Ishikawa (cell line): ENCODE measurements at regions not wholly inside any gene's neighbourhood (a gene's known extent, or its start where the extent isn't known, plus 50 kb on each side); places are given as distances from the start of the nearest gene placed in this dataset.

ENCODE experiments used
- CEBPB ChIP-seq: IDR thresholded peaks from 2 replicates; pipeline ENCODE4 v1.6.1; 2012
- EGR1 ChIP-seq: IDR thresholded peaks from 2 replicates; pipeline ENCODE4 v1.6.1; 2012
- EP300 ChIP-seq: IDR thresholded peaks from 2 replicates; pipeline ENCODE4 v1.6.1; 2012; ENCODE audit warnings: borderline replicate concordance
- FOXM1 ChIP-seq: IDR thresholded peaks from 2 replicates; pipeline ENCODE4 v1.6.1; 2012; ENCODE audit warnings: low read depth, borderline replicate concordance
- NFIC ChIP-seq: IDR thresholded peaks from 2 replicates; pipeline ENCODE4 v1.6.1; 2012
- TAF1 ChIP-seq: IDR thresholded peaks from 2 replicates; pipeline ENCODE4 v1.6.1; 2012; ENCODE audit warnings: low read depth, mild to moderate bottlenecking
- TCF12 ChIP-seq: IDR thresholded peaks from 2 replicates; pipeline ENCODE4 v1.6.1; 2012; ENCODE audit warnings: low read depth
- TF ChIP-seq, protein P1 (sequence below): IDR thresholded peaks from 2 replicates; pipeline ENCODE4 v1.6.1; 2012

DNA sequence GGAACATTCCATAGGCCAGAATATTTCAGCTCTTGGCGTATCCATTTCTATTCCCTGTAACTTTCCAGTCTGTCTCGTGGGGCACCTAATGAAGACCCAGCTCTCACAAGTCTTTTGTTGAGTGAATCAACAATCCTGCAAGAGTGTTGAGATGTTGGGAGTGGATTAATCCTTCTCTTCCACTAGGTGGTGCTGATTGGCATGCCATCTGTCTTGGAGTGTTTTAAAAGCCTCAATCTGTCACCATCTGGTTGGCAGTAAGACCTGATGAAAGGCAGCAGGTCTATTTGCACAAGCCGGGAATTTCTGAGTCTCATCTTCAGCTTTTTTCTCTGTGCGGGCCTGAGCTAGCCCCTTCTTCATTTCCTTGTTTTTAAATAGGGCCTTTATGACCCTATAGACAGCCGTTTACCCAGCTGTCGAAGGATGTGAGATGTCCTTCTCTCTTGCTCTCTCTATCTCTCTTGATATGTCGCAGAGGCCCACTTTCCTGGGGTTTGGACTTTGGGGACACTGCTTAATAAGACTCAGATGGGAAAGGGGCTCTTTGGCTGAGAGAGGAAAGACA lies 180.5 kb downstream of the ZNF365 start:
- TF ChIP-seq TCF12 (no peak), NFIC (no peak), CEBPB (no peak), EP300 (no peak), FOXM1 (no peak), EGR1 (no peak), TAF1 (no peak)
- TF ChIP-seq, protein P1, sequence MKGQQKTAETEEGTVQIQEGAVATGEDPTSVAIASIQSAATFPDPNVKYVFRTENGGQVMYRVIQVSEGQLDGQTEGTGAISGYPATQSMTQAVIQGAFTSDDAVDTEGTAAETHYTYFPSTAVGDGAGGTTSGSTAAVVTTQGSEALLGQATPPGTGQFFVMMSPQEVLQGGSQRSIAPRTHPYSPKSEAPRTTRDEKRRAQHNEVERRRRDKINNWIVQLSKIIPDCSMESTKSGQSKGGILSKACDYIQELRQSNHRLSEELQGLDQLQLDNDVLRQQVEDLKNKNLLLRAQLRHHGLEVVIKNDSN: no peak
